TTC549 (cell line): ENCODE measurements at regions not wholly inside any gene's neighbourhood (a gene's known extent, or its start where the extent isn't known, plus 50 kb on each side); places are given as distances from the start of the nearest gene placed in this dataset.

Source experiments
- FAIRE-seq: peaks from 2 replicates; lab custom pipeline; 2012; peaks lifted over from hg19 to GRCh38; lab: Jason Lieb, UNC

DNA sequence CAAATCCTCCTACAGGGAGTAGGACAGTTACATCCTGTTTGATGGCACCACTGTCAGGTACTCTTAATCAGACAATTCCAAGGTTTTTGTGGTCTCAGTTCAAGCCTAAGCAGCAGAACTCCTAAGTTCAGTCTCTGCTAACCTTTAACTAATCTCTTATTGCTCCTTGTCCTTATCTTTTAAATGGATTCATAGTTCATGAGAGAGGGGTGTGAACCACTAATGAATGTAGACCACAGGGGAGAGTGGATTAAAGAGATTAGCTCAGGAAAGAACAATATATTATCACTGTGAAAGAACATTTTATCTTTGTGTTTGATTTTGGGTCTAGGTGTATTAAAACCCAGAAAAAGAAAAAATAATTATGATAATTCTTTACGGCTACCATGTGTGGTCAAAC, 168.9 kb downstream of the DCK start:
- FAIRE-seq = no peak

DNA sequence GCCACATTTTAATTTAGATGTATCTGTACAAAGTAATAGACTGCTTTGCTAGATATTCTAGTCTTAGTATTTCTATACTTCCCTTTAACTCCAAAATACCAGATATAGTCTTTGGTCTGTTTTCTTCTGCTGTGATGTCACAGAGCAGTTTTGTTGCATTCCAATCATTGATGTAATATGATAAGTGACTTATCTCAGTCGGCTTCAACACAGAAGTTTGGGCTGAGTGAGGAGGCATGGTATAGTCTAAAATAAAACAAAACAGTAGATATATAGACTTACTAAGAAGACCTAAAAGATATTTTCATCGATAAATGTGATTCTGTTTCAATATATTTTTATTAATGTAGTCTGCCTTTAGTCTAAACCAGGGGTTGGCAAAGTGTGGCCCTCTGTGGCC, 169.9 kb downstream of the DCK start:
- no peak for FAIRE-seq

GRCh38 chr4:71167083-71167482, 171.7 kb upstream of the SLC4A4 start:
- no peak for FAIRE-seq

DNA sequence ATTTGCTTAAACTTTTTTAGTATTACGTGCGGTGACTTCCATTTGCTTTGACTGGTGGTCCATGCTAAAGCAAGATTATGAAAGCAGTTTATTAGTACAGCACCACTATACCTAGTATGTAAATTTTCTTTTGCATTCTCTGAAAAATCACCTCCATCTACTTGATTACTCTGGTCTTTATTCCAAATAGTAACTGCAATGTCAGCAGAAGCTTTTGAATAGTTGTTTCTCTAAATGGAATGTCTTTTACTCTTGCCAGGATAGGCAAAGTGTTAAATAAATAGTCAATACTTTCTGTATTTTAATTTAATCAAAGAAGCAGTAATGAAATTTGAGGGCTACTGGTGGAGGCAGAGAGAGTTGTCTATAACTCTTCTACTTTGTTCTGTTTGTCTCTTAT, 167.2 kb upstream of the SLC4A4 start:
- no peak for FAIRE-seq

GRCh38 chr4:71181332-71181731, 157.5 kb upstream of the SLC4A4 start:
- FAIRE-seq = no peak

DNA sequence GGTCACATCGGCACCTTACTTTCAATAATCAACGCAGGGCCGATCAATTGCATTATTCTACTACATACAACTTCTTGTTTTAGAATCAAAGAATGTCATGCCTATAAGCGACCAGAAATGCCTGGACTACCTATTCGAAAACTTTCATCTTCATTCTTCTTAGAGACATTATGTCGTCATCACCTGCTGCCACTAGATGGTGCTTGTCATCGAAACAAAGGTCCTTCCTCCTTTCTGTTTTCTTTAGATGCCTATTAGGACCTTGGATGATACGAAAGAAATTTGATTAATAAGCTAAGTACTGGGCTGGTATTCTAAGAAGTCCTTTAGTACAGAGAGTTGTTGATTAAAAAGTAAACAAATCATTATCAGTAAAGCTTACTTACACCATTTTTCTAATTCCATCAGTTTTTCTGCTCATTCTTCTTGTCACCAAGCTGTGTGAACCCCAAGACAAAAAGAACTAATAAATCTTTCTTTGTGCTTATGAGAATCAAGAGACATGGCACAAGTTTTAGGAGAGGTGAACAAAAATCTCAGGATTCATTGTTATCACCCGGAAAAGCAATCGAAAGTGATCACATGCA, 154.5 kb upstream of the SLC4A4 start:
- FAIRE-seq = peak; percentile 71

GRCh38 chr4:71185037-71185436, 153.8 kb upstream of the SLC4A4 start:
- FAIRE-seq = no peak

- no peak for FAIRE-seq
Measured at GRCh38 chr4:71186257-71186565, 152.6 kb upstream of the SLC4A4 start.

- no peak for FAIRE-seq
Measured at GRCh38 chr4:71186566-71187403, 152.0 kb upstream of the SLC4A4 start.

DNA sequence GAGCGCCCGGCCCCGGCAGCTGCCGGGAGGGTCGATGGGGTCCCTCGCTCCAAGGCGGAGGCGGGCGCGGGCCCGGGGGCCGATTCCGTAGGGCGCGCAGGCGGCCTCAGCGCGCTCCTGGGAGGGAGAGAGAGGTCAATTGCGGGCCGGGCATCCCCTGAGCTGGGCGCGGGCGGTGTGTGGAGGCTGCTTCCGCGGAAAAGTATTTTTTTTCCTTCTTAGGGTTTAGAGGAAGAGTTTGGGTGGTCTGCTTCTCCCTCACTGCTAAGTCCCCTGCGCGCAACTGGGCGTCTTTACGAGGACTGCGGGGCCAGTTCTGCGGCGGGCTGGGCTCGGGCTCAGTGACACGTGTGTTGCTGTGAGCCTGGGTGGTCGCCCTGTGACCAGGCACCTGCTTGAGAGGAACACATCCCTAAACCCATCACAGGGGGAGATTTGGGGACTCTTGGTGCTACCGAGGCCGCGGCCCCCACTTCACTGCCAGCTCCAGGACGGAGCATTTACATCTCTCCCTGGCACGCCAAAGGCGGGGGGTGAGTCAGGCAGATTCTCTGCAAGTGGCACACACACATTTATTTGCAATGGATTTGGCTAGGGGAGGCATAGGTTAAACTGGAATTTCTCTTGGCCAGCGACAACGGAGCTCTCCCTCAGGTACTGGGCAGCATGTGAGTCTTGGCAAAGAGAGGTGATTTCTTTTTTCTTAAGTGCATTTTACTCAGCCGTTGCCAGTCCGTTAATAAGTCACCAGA, 151.2 kb upstream of the SLC4A4 start:
- no peak for FAIRE-seq

GRCh38 chr4:71188156-71188640, 150.6 kb upstream of the SLC4A4 start:
- no peak for FAIRE-seq

- no peak for FAIRE-seq
Measured at GRCh38 chr4:71188951-71189350, 149.9 kb upstream of the SLC4A4 start.

DNA sequence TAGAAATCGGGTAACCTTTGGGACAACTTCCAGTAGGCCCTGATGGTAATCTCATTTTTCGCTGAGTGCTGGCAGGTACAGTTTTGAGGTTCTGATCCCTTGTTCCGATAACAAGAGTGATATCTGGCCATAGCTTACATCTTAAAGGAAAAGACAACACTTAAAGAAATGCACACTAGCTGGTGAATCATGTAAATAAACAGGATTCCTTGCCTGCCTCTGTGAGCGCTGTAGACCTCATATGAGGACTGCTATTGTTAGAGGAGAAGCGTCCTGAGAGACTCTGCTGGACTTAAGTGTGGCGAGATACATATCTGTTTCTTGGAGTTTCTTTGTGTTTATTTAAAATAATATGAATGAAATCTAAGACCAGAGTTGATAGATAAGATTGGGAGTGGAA, 149.3 kb upstream of the SLC4A4 start:
- FAIRE-seq = no peak

DNA sequence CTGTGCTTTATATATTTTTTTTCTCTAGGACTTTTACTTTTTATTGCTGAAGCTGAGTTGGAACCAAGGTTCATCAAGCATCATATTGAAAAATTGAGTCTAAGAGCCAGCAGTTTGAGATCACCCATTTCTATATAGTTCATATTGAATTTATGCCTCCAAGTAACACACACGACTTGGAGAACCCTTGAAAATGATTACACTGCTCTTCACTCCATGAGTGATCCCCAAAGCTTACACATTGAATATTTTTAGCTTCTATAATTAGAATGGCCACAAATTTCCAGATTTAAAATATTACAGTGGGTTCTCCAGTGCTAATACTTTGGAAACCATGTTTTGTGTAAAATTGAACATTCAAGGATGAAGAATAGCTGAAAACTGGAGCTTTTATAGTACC, 144.4 kb upstream of the SLC4A4 start:
- FAIRE-seq = no peak

- no peak for FAIRE-seq
Measured at GRCh38 chr4:71195924-71196323, 142.9 kb upstream of the SLC4A4 start.

GRCh38 chr4:71198958-71199357, 139.9 kb upstream of the SLC4A4 start:
- no peak for FAIRE-seq

- FAIRE-seq = no peak
Measured at GRCh38 chr4:71201057-71201456, 137.8 kb upstream of the SLC4A4 start.

GRCh38 chr4:71201817-71202576, 136.8 kb upstream of the SLC4A4 start:
- FAIRE-seq = no peak

- no peak for FAIRE-seq
Measured at GRCh38 chr4:71202705-71203104, 136.1 kb upstream of the SLC4A4 start.

DNA sequence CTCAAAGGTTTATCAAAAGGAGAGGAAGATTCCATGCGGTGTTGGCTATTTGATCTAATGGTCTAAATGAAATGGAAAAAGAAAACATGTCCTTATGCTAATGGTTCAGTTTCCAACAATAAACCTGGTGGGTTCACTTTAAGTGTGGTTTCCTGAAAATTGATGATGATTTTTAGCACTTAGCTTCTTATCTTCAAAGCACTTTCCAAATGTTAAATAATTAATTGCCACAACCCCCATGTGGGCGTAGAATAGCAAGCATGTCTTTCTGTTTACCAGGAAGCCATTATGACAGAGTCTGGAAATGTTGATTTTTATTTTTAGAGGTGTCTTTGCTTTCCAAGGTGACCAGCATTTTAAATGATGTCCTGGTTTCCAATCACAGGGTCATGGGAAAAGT, 134.8 kb upstream of the SLC4A4 start:
- FAIRE-seq = no peak

- no peak for FAIRE-seq
Measured at GRCh38 chr4:71206763-71207162, 132.1 kb upstream of the SLC4A4 start.

DNA sequence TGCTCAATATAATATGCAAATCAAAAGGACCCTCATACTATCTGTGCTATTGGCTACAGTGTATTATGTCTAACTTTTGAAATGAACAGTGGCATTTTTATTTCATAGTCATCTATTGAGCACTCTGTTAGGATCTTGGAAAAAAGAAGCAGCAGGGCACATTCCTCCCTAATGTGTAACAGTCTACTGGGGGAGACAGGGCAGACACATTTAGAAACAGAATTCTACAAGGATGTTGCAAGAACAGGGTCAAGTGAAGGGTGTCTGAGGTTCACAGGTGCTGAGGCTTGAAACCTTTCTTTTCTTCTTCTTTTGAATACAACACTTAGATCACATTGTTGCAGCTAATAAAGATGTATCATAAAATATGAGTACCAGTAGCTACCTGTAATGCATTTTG, 129.7 kb upstream of the SLC4A4 start:
- no peak for FAIRE-seq

DNA sequence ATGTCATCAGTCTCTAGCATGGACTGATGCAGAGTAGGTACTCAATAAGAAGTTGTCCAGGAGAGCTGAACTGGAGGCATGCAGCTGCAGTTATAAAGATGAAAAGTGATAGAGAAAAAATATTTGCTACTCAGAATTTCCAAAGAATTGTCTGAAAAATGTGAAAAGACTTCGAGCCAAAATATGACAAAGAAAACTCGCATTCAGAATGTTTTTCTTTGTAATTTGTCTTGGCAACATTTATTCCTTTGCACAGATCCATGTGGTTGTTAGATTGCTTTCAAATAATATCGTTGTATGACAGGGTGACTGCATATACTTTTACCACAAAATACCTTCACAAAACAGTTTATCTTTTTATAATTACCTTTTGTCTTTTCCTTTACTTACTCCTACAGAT, 128.0 kb upstream of the SLC4A4 start:
- FAIRE-seq = no peak
